ENCODE measurements at regions not wholly inside any gene's neighbourhood (a gene's known extent, or its start where the extent isn't known, plus 50 kb on each side); places are given as distances from the start of the nearest gene placed in this dataset.

DNA sequence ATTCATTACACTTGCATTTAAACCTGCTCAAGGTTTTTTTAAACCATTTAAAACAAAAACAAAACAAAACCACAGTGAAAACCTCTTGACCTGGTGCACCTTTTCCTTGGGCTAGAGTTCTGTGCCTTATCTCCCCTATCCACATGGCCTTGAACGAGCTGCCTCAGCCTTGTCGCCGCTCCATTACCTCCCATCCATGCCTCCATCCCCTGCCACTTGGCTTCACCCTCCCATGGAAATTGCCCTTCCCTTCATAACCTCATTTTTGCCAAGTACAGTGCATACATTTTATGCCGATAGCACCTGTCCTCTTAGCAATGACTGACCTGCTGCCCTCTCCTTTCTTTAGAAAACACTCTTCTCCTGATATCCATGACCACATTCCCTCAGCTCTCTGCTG is 188.6 kb upstream of the ASIC2 start:
- DNase-seq: no peak

GRCh38 chr17:33482636-33483035 is 189.5 kb upstream of the ASIC2 start:
- no peak for DNase-seq

- no peak for DNase-seq
Measured at GRCh38 chr17:33484559-33484958, 191.5 kb upstream of the ASIC2 start.

DNA sequence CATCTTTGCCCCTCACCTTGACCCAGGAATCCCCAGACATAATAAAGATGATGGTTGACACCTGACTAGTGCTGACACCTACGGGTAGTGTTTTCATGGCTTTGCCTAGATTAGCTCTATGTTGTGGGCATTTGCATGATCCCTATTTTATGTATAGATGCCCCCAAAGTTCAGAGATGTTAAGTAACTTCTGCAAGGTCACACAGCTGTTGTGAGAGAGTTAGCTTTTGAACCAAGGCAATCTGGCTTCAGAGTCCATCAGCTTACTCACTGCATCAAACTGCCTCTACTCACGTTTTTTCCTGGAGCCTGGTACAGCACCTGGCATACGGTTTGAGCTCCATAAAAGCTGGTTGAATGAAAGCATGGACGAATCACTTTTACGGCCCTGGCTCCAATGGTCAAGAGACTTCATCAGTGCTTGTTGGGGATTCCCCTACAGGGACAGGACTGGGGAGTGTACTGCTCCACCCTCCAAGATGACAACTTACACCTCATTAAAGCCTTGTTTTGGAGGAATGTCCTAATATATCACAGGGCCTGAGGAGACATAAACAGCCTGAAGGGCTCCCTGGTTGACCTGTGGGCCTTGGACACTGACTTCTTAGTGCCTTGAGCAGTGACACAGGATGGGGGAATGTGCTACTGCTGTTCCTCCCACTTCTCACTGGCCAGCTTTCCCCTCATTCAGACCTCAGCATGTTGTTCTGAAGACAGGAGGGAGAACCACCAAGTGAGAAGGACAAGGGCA is 193.2 kb upstream of the ASIC2 start:
- no peak for DNase-seq

DNA sequence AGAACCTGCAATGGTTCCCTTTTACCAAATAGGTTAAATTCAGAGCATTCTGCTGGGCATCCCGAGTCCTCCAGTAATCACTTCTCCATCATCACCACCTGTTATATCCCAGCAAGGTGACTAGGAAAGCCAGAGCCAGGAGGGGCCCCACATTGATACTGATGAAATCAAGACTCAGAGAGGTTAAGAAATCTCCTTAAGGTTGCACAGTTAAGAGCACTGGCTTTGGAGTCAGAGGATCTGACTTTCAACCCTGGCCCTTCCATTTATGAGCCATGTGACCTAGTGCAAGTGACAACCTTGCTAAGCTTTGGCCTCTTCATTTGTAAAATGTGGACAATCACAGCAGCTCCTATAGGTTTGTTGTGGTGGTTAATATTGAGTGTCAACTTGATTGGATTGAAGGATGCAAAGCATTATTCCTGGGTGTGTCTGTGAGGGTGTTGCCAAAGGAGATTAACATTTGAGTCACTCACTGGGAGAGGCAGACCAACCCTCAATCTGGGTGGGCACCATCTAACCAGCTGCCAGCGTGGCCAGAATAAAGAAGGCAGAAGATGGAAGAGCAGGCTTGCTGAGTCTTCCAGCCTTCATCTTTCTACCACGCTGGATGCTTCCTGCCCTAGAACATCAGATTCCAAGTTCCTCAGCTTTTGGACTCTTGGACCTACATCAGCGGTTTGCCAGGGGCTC is 194.2 kb upstream of the ASIC2 start:
- no peak for DNase-seq

DNA sequence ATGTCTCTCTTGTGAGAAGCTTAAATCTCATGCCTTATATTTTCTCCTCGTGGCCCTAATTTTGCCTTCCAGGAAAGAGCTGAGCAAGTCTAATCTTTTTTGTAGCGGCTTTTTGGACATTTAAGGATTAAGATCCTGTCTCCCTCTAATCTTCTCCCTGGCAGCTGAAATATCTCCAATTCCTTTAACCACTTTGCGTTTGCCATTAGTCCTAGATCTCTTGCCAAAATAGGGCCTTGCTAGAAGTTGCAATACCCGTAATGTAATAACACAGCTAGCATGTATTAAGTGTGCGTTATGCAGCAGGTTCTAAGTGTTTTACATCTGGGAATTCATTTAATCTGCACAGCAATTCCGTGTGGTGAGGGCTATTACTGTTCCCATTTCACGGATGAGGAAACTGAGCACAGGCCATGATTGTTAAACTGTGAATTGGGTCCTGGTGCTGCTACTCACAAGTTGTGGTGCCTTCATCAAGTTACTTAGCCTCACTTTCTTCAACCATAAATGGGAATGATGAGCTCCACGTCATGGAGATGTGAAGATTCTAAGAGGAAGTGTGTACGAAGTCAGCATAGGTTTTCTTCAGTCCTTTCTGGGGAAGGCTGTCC is 198.9 kb upstream of the ASIC2 start:
- no peak for DNase-seq

DNA sequence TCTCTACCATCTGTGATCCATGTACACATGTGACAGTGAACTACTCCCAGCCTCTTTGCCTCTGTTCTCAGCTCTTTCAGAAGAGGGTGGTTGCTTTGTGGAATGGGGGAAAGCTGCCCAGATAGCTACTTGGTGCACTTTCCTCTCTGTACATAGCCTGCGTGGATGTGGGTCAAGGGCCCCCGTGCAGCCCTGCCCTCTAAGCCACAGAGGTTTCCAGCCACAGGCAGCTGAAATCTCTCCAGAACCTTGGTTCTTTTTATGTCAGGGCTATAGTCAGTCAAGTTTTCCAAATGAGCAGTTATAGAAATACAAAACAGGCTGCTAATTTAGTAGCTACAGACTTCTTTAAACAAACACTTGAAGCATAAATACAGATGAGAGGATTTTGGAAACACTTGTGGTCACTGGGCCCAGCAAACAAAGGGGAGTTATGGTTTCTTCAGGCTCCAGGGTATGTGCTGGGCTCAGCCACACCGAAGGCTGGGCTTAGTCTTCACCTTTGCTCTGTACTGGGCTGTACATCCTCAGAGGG is 199.7 kb upstream of the ASIC2 start:
- no peak for DNase-seq

DNA sequence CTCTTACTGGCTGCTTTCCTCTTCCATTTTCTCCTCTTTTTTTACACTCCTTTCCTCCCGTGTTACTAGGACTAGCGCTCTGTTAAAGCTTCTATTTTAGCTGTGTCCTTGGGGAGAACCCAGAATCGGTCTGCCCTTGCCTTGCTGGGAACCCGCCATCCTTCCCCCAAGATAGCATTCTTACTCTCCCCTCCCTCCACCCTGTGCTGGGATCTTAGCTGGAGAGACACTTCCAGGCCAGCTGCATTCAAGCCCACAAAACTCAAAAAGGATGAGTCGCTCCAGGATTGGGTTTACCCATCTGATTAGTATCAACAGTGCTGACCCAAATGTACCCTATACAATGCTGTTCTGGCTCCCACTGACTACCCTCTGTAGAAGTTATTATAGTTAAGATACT is 200.5 kb upstream of the ASIC2 start:
- DNase-seq: no peak

DNA sequence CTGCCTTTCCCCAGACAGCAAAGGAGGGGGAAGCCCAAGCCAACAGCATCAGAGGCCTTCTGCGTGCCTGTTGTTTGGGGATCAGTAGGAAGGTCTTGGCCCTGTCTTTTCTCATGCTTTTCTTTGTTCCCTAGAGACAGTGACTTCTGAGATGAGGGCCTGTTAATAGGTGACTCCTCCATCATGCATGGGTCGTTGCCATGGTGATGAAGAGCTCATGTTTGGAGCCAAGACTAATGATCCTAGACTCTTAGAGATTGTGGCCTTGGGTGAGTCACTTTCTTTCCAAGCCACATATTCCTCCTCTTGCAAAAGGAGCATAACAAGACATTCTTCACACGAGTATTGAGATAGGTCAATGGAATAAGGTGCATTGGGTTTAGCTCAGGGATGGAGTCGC is 201.1 kb upstream of the ASIC2 start:
- no peak for DNase-seq

DNA sequence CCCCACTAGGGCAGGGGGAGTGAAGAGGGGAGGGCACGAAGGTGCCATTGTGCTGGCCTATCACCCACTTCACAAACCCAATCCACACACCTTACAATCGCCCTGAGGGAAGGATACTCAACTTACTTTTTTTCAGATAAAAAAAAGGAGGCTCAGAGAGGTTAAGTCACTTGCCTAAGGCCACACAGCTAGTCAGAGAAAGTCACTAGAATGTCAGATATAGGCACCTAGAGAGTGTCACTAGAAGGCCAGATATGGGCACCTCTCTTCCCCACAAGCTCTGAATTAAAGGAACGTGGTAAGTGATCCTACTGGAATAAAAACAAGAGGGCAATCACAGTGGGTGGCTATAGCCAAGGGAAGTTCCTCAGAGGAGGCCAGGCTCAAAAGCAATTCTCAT is 204.5 kb upstream of the ASIC2 start:
- no peak for DNase-seq

DNA sequence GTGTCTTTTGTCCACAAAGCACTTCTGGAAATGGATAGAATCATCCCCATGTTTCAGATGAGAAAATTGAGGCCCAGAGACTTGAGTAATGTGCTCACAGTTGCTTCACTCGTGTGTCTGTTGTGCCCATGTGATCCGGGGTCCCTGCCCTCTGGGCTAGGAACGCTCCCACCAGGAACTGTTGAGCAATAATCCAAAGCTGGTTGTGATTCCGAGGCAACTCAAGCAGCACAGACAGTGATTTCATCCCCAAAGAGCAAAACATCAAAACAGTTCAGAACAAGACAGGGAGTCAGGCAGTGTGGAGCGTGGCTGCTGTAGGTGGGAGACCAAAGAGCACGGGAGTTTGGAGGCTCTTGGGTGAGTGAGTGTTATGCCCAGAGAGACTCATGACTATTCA is 205.0 kb upstream of the ASIC2 start:
- DNase-seq: no peak

DNA sequence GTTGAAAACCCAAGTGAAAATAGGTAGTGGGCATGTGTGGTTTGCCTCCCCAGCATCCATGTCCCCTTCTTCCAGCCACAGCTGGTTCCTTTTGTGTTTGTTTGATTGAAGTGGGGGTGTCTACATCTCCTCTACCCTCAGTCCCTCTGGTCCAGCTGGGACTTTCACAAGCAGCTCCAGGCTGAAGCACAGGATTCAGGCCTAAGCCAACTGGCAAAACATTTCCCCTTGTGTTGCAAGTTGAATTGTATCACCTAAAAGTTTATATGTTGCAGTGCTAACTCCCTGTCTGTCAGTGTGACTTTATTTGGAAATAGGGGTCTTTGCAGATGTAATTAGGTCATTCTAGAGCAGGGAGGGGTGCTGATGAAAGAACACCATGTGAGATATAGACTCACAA is 205.9 kb upstream of the ASIC2 start:
- no peak for DNase-seq

DNA sequence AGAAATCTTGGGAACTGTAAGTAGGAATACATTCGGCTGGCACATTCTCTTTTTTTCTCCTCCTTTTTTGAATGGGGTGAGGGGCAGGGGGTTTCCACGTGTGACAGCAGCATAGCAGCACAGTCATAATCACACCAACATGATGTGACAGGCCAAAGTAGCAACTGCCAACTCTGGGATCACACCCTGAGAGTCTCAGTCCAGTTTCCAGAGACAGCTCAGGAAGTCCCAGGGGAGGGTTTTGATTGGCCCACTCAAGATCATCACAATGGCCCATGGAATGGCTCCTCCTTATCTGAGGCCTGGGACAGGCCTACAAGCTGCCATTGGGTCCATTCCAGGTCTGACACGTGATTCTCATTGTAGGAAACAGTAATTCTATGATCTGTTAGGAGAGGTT is 207.1 kb upstream of the ASIC2 start:
- no peak for DNase-seq

DNA sequence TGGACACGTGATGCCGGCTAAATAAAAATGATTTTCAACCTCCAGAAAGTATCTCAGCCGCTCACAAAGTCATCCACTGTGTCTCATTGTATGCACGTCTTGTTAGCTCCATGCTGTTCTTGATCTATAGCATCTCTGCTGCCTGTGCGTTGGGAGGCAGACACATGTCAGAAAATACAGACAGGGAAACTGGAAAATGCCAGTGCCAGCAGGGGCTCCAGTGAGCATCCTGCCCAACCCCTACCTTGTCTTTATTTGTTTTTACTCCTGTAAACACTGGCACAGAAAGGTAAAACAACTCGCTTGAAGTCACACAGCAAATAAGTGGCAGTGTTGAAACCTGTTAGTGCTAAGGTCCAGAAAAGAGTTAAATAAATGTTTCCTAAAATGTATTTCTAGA is 208.1 kb upstream of the ASIC2 start:
- no peak for DNase-seq

- DNase-seq: no peak
Measured at GRCh38 chr17:33504571-33504970, 211.5 kb upstream of the ASIC2 start.

DNA sequence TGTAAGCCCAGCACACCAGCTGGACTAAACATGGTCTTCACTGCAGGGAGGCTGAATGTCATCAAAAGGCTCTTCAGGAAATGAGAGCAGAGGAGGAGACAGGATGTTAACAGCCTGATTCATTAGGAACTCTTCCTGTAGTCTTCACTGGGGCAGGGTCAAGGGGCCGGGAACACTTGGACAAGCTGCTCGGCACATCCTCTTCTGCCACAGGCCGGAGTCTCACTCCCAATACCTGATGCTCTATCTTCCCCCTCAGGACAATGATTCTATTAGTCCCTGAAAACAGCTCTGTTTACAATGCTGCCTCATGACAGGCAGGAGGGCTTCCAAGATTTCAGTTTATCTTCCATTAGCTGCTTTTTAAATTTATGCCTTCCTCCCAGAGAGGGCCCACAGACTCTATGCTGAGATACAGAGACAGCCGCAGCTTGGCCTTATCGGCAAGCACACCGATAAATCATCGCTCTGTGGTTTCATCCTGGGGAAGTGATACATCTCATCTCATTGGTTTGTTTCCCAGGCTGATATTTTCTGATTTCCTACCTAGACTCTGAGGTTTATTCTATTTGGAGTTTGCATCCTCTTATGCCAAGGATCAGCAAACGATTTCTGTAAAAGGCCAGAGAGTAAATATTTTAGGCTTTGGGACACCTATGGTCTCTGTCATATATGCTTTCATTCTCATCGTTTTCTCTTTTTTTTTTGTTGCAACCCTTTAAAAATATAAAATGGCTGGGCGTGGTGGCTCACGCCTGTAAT is 214.0 kb upstream of the ASIC2 start:
- no peak for DNase-seq

- DNase-seq: no peak
Measured at GRCh38 chr17:33508215-33508614, 215.1 kb upstream of the ASIC2 start.

DNA sequence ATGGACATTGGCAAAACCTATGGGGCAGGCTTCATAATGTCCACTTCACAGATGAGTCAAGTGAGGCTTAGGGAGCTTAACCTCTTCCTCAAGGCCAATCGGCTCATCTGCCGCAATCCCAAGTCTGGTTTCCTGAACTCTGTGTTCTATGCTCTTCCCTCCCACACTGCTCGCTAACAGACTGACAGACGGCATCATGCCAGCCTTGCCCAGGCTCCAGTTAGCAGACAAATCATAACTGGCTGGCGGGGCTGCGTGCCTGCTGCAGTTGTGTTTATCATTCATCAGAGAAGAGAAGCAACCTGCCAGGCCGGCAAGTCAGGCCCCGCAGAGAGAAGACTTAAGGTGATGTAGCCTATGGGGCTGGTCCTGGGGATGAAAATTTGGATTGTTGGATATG is 216.2 kb upstream of the ASIC2 start:
- no peak for DNase-seq

GRCh38 chr17:33511670-33512069 is 218.6 kb upstream of the ASIC2 start:
- DNase-seq: no peak

DNA sequence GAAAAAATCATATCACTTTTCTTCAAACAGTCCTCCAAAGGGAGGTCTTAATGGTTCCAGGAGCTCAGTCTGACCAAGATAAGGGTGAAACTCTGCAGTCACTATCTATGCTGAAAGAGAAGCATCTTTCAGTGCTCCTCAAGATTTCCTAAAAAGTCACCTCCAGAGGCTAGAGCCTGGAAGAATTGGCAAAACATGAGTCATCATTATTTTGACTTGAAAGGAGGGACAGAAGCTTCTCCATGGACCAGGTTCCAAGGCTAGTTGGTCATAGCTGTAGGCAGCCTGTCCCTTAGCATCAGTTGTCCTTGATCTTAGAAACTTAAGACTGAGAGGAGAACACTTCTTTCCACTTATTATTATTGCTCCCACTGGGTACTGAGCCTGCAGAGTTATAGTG is 219.0 kb upstream of the ASIC2 start:
- no peak for DNase-seq

DNA sequence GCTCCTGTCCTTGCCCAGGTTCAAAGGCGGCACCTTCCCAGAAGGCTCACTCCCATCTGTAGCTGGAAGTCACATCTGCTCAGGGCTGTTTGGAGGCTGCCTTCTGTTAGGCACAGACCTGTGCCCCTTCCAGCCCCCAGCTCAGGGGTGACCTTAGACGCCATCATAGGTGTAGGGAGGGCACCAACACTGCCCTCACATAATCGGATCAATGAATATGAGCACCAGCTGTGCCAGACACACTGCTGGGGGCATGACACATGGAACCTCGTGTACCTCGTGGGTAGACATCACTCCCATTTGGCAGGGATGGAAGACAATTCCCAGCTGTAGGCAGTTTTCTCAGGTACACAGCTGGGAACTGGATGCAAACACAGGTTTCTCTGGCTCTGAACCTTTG is 220.7 kb upstream of the ASIC2 start:
- no peak for DNase-seq

GRCh38 chr17:33514369-33514768 is 221.3 kb upstream of the ASIC2 start:
- no peak for DNase-seq

DNA sequence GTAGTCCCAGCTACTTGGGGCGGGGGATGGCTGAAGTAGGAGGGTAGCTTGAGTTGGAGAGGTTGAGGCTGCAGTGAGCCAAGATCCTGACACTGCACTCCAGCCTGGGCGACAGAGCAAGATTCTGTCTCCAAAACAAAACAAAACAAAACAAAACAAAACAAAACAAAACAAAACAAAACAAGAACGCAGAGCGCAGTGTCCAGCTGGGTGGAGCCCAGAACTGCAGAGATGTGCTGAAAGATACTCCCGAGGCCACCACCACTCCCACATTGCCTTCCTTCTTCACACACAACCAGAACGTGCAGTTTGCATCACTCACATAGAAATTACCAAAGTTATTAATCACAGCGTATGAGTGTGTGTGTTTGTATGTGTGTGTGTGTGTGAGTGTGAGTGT is 222.9 kb upstream of the ASIC2 start:
- DNase-seq: no peak

All from stimulated activated naive CD4-positive, alpha-beta T cell (primary cell).